ENCODE measurements at regions not wholly inside any gene's neighbourhood (a gene's known extent, or its start where the extent isn't known, plus 50 kb on each side); places are given as distances from the start of the nearest gene placed in this dataset.

- ChIA-PET POLR2A (no interaction called here), CTCF (no interaction called here)
- DNase-seq = no peak
- Mint-ChIP-seq H3K36me3 (ENCODE audit: insufficient read depth, unreplicated experiment) (no peaks in the 10 kb centered on the region), H3K4me1 (ENCODE audit: low read depth, unreplicated experiment) (no peaks in the 10 kb centered on the region), H3K4me3 (ENCODE audit: unreplicated experiment) (no peak overlapping the region), H3K27me3 (ENCODE audit: insufficient read depth, unreplicated experiment) (no peaks in the 10 kb centered on the region), H3K27ac (ENCODE audit: unreplicated experiment) (no peak overlapping the region), H3K9me3 (ENCODE audit: unreplicated experiment) (no peaks in the 10 kb centered on the region)
- H3K4me1 ChIP-seq = no peaks in the 10 kb centered on the region
- H3K36me3 ChIP-seq (ENCODE audit: control insufficient read depth, insufficient read depth, low read length) = no peaks in the 10 kb centered on the region
- H3K4me3 ChIP-seq (ENCODE audit: low read depth, low read length) = no peak overlapping the region
- intact Hi-C loops (cut with micrococcal nuclease; ENCODE audit: unreplicated experiment) = no loop called here
- H3K27me3 ChIP-seq (replicated peaks; ENCODE audit: control insufficient read depth, insufficient read depth, low read length) = no peaks in the 10 kb centered on the region
- no TSS peak for BruUV-seq (replicated peaks)
- H3K9me3 ChIP-seq = no peaks in the 10 kb centered on the region
- no peak for TF ChIP-seq CTCF (IDR thresholded peaks at IDR 0.05; ENCODE audit: insufficient read depth in 1 of 2, low read depth in 1 of 2, low read length in 1 of 2, severe bottlenecking in 1 of 2, unreplicated experiment in 1 of 2)
Observed at GRCh38 chr6:158920311-158920905, 79.6 kb downstream of the RSPH3 start.

- TF ChIP-seq CTCF (IDR thresholded peaks at IDR 0.05; ENCODE audit: insufficient read depth in 1 of 2, low read depth in 1 of 2, low read length in 1 of 2, severe bottlenecking in 1 of 2, unreplicated experiment in 1 of 2) = no peak
- intact Hi-C loops (cut with micrococcal nuclease; ENCODE audit: unreplicated experiment) = loop anchor here (2.0 kb wide), 1 partner anchor 25 kb away; no protein-coding TSS in a partner anchor
Observed at GRCh38 chr6:158919865-158920264, 80.1 kb downstream of the RSPH3 start.

GRCh38 chr6:158916617-158917016 lies 83.4 kb downstream of the RSPH3 start:
- Histone ChIP-seq H3K27me3 (replicated peaks; ENCODE audit: control insufficient read depth, insufficient read depth, low read length) (no peaks in the 10 kb centered on the region), H3K4me1 (peaks cover 3% of the 10 kb centered on the region), H3K9me3 (no peaks in the 10 kb centered on the region), H3K4me3 (ENCODE audit: low read depth, low read length) (no peak overlapping the region), H3K36me3 (ENCODE audit: control insufficient read depth, insufficient read depth, low read length) (no peaks in the 10 kb centered on the region)
- Mint-ChIP-seq H3K9me3 (ENCODE audit: unreplicated experiment) (no peaks in the 10 kb centered on the region), H3K4me1 (ENCODE audit: low read depth, unreplicated experiment) (peaks cover 10% of the 10 kb centered on the region), H3K27me3 (ENCODE audit: insufficient read depth, unreplicated experiment) (no peaks in the 10 kb centered on the region), H3K4me3 (ENCODE audit: unreplicated experiment) (no peak overlapping the region), H3K36me3 (ENCODE audit: insufficient read depth, unreplicated experiment) (no peaks in the 10 kb centered on the region), H3K27ac (ENCODE audit: unreplicated experiment) (no peak overlapping the region)
- no peak for DNase-seq
- intact Hi-C loops (cut with micrococcal nuclease; ENCODE audit: unreplicated experiment) = no loop called here
- ChIA-PET POLR2A (interaction anchor here (0.6 kb wide), 1 partner anchor 35 kb away, joined by 6 read pairs; no protein-coding TSS in a partner anchor), CTCF (no interaction called here)
- TF ChIP-seq CTCF (IDR thresholded peaks at IDR 0.05; ENCODE audit: insufficient read depth in 1 of 2, low read depth in 1 of 2, low read length in 1 of 2, severe bottlenecking in 1 of 2, unreplicated experiment in 1 of 2) = no peak
- no TSS peak for BruUV-seq (replicated peaks)

More at GRCh38 chr6:158919865-158920264, 80.1 kb downstream of the RSPH3 start:
- no peaks in the 10 kb centered on the region for H3K27me3 Mint-ChIP-seq (ENCODE audit: insufficient read depth, unreplicated experiment)
- BruUV-seq (replicated peaks) = no TSS peak
- POLR2A ChIA-PET = interaction anchor here (0.7 kb wide), 1 partner anchor 50 kb away, joined by 3 read pairs; no protein-coding TSS in a partner anchor
- H3K27me3 ChIP-seq (replicated peaks; ENCODE audit: control insufficient read depth, insufficient read depth, low read length) = no peaks in the 10 kb centered on the region
- no peak overlapping the region for H3K4me3 ChIP-seq (ENCODE audit: low read depth, low read length)
- H3K36me3 Mint-ChIP-seq (ENCODE audit: insufficient read depth, unreplicated experiment) = no peaks in the 10 kb centered on the region
- no peaks in the 10 kb centered on the region for H3K9me3 ChIP-seq
- no peaks in the 10 kb centered on the region for H3K9me3 Mint-ChIP-seq (ENCODE audit: unreplicated experiment)
- DNase-seq = no peak
- CTCF ChIA-PET = no interaction called here
- H3K27ac Mint-ChIP-seq (ENCODE audit: unreplicated experiment) = no peak overlapping the region
- no peaks in the 10 kb centered on the region for H3K36me3 ChIP-seq (ENCODE audit: control insufficient read depth, insufficient read depth, low read length)
- H3K4me3 Mint-ChIP-seq (ENCODE audit: unreplicated experiment) = no peak overlapping the region
- no peaks in the 10 kb centered on the region for H3K4me1 ChIP-seq
- H3K4me1 Mint-ChIP-seq (ENCODE audit: low read depth, unreplicated experiment) = no peaks in the 10 kb centered on the region

Measured in Caco-2 (cell line).